ENCODE measurements at regions not wholly inside any gene's neighbourhood (a gene's known extent, or its start where the extent isn't known, plus 50 kb on each side); places are given as distances from the start of the nearest gene placed in this dataset.

DNA sequence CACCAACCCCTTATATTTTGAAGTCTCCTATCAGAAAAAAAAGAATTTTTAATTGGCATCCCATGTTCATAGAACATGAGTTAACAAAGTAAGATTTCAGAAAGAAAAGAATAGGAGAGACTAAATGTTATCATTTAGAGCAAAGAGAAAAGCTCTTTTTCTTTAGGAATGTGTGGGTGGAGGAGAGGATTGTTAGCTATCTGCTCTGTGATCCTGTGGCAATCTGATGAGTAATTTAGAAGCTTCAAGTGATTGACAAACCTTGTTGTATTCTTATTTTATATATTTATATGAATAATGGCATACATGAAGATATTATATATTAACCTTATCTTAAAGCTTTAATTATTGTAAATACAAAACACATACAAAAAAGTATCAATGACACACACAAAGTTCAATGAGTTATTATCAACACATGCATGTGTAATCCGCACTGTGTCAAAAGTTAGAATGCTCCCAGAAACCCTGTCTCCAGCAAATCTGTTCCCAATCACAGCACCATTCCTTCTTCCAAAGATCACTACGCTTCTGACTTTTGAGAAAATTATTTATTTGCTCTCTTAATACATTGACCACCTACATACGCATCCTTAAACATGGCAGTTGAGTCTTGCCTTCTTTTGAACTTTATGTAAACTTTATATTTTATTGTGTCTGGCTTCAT lies 907.4 kb downstream of the MCTP2 start:
- Histone ChIP-seq H2AFZ (ENCODE audit: low read depth, low read length) (no peak overlapping the region), H3K4me3 (ENCODE audit: low read length) (no peak overlapping the region), H3K27ac (ENCODE audit: low read length) (no peak overlapping the region), H3K9me3 (ENCODE audit: insufficient read depth, low read length) (no peaks in the 10 kb centered on the region), H4K20me1 (ENCODE audit: insufficient read depth, low read length) (no peaks in the 10 kb centered on the region), H3K4me1 (ENCODE audit: low read length) (no peaks in the 10 kb centered on the region), H3K27me3 (ENCODE audit: low read depth, low read length) (no peaks in the 10 kb centered on the region), H3K9ac (ENCODE audit: low read length) (no peak overlapping the region), H3K79me2 (ENCODE audit: low read length) (no peaks in the 10 kb centered on the region), H3K4me2 (ENCODE audit: low read length) (no peak overlapping the region), H3K36me3 (replicated peaks; ENCODE audit: low read depth, low read length) (no peaks in the 10 kb centered on the region)
- TF ChIP-seq EZH2phosphoT487 (IDR thresholded peaks at IDR 0.05; ENCODE audit: low read depth), result no peak
- TF ChIP-seq, protein P1, sequence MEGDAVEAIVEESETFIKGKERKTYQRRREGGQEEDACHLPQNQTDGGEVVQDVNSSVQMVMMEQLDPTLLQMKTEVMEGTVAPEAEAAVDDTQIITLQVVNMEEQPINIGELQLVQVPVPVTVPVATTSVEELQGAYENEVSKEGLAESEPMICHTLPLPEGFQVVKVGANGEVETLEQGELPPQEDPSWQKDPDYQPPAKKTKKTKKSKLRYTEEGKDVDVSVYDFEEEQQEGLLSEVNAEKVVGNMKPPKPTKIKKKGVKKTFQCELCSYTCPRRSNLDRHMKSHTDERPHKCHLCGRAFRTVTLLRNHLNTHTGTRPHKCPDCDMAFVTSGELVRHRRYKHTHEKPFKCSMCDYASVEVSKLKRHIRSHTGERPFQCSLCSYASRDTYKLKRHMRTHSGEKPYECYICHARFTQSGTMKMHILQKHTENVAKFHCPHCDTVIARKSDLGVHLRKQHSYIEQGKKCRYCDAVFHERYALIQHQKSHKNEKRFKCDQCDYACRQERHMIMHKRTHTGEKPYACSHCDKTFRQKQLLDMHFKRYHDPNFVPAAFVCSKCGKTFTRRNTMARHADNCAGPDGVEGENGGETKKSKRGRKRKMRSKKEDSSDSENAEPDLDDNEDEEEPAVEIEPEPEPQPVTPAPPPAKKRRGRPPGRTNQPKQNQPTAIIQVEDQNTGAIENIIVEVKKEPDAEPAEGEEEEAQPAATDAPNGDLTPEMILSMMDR (IDR thresholded peaks at IDR 0.05; ENCODE audit: low read depth, low read length), result no peak

DNA sequence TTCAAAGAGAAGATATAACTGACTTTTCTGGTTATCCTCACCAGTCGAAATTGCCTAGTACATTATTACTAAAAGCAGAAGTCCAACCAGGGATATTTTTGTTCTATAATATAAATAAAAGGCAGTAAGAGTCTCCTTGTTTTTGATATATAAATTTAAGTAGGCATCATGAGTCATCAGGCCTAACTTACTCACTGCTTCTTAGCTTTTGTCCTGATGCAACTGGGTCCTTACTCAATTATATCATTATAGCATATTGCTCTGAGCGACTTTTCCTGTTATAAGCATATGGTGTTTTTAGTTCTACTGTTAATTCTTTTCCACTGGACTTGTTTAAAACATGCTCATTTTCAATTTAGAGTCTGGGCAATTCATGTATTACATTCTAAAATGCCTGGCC lies 910.1 kb downstream of the MCTP2 start:
- no peaks in the 10 kb centered on the region for H3K4me1 ChIP-seq (ENCODE audit: low read length)
- H3K27ac ChIP-seq (ENCODE audit: low read length), result no peak overlapping the region
- no peaks in the 10 kb centered on the region for H3K9me3 ChIP-seq (ENCODE audit: insufficient read depth, low read length)
- no peak overlapping the region for H3K4me2 ChIP-seq (ENCODE audit: low read length)
- TF ChIP-seq, protein P1 (IDR thresholded peaks at IDR 0.05; ENCODE audit: low read depth, low read length), result no peak
- TF ChIP-seq EZH2phosphoT487 (IDR thresholded peaks at IDR 0.05; ENCODE audit: low read depth), result no peak
- H3K4me3 ChIP-seq (ENCODE audit: low read length), result no peak overlapping the region
- no peaks in the 10 kb centered on the region for H3K27me3 ChIP-seq (ENCODE audit: low read depth, low read length)
- no peak overlapping the region for H3K9ac ChIP-seq (ENCODE audit: low read length)
- H4K20me1 ChIP-seq (ENCODE audit: insufficient read depth, low read length), result no peaks in the 10 kb centered on the region
- H3K79me2 ChIP-seq (ENCODE audit: low read length), result no peaks in the 10 kb centered on the region
- H2AFZ ChIP-seq (ENCODE audit: low read depth, low read length), result no peak overlapping the region
- H3K36me3 ChIP-seq (replicated peaks; ENCODE audit: low read depth, low read length), result no peaks in the 10 kb centered on the region

DNA sequence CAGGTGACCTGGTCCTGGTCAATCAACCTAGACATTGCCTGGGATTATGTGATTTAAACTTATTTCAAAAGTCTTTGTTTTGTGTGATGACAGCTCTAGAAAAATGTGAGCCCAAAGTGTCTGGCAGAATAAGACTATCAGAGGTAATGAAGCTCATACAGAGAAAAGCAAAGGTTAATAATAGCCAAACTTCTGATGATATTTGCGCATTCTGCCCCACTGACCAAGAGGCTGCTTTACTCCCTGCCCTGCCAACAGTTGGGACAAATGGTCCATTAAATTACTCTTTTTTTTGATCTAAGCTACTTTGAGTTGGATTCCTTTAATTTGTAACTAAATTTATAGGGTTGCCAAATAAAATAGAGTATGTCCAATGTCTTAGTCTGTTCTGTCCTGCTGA lies 911.2 kb downstream of the MCTP2 start:
- H3K9ac ChIP-seq (ENCODE audit: low read length), result no peak overlapping the region
- no peaks in the 10 kb centered on the region for H3K9me3 ChIP-seq (ENCODE audit: insufficient read depth, low read length)
- H3K4me1 ChIP-seq (ENCODE audit: low read length), result no peaks in the 10 kb centered on the region
- no peak overlapping the region for H2AFZ ChIP-seq (ENCODE audit: low read depth, low read length)
- H3K27me3 ChIP-seq (ENCODE audit: low read depth, low read length), result no peaks in the 10 kb centered on the region
- no peak overlapping the region for H3K27ac ChIP-seq (ENCODE audit: low read length)
- no peak overlapping the region for H3K4me3 ChIP-seq (ENCODE audit: low read length)
- no peak overlapping the region for H3K4me2 ChIP-seq (ENCODE audit: low read length)
- no peaks in the 10 kb centered on the region for H3K36me3 ChIP-seq (replicated peaks; ENCODE audit: low read depth, low read length)
- H4K20me1 ChIP-seq (ENCODE audit: insufficient read depth, low read length), result no peaks in the 10 kb centered on the region
- TF ChIP-seq EZH2phosphoT487 (IDR thresholded peaks at IDR 0.05; ENCODE audit: low read depth), result no peak
- TF ChIP-seq, protein P1 (IDR thresholded peaks at IDR 0.05; ENCODE audit: low read depth, low read length), result no peak
- H3K79me2 ChIP-seq (ENCODE audit: low read length), result no peaks in the 10 kb centered on the region

DNA sequence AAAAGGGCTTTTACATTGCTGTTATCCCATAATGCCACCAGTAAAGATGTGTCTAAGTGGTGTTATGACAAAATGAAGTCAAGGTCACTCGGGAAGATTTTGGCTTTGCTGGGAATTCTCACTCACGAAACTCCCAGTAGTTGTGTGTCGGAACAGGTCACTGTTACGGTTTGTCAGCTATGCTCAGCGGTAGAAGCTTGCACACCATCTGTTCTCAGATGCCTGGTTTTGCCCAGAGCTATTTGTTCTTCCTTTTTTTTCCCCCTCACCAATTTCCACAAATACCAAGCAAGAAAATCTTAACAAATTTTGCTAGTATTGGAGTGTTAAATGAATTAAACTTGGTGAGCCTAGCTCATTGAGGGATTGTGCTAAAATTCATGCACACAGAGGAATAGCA lies 915.1 kb downstream of the MCTP2 start:
- TF ChIP-seq, protein P1 (IDR thresholded peaks at IDR 0.05; ENCODE audit: low read depth, low read length), result no peak
- TF ChIP-seq EZH2phosphoT487 (IDR thresholded peaks at IDR 0.05; ENCODE audit: low read depth), result no peak
- no peak overlapping the region for H3K4me2 ChIP-seq (ENCODE audit: low read length)
- no peaks in the 10 kb centered on the region for H3K4me1 ChIP-seq (ENCODE audit: low read length)
- no peak overlapping the region for H3K4me3 ChIP-seq (ENCODE audit: low read length)
- no peaks in the 10 kb centered on the region for H3K36me3 ChIP-seq (replicated peaks; ENCODE audit: low read depth, low read length)
- no peak overlapping the region for H3K27ac ChIP-seq (ENCODE audit: low read length)
- H3K9ac ChIP-seq (ENCODE audit: low read length), result no peak overlapping the region
- no peaks in the 10 kb centered on the region for H3K27me3 ChIP-seq (ENCODE audit: low read depth, low read length)
- no peaks in the 10 kb centered on the region for H4K20me1 ChIP-seq (ENCODE audit: insufficient read depth, low read length)
- no peak overlapping the region for H2AFZ ChIP-seq (ENCODE audit: low read depth, low read length)
- no peaks in the 10 kb centered on the region for H3K9me3 ChIP-seq (ENCODE audit: insufficient read depth, low read length)
- H3K79me2 ChIP-seq (ENCODE audit: low read length), result no peaks in the 10 kb centered on the region

Data from OCI-LY3 (cell line).